Islet of Langerhans (tissue), 1 donor: ENCODE measurements at regions not wholly inside any gene's neighbourhood (a gene's known extent, or its start where the extent isn't known, plus 50 kb on each side); places are given as distances from the start of the nearest gene placed in this dataset.

Source experiments
- FAIRE-seq: peaks from one replicate; lab custom pipeline; 2011; peaks lifted over from hg19 to GRCh38; lab: Jason Lieb, UNC

DNA sequence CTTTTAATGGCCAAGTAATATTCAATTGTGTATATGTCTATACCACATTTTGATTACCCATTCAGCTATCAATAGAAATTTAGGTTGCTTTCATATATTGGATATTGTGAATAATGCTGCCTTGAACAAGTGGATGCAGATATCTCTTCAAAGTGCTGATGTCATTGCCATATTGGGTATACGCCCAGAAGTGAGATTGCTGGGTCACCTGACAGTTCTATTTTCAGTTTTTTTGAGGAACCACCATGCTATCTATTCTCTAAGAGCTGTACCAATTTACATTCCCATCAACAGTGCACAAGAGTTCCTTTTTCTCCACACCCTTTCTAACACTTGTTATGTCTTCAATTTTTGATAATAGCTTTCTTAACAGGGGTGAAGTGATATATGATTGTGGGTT is 306.9 kb downstream of the ZNF516 start:
- FAIRE-seq = no peak

DNA sequence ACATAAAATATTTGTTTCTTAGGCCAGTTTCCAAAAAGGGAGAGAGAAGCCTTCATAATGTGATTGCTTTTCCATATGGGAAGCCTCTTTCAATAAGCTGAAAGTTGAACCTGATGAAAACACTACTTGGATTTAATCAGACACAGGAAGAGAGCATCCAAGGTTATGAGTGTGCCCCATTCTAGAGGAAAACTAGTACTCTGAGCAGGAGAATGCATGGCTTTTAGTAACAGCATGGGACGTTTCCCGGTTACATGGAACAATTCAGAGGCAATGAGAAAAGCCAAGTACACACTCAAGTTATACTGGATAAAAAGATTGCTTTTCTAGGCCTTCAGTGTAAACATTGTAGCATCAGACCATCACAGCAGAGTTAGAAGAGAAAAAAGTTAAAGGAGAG is 315.8 kb downstream of the ZNF516 start:
- no peak for FAIRE-seq

- FAIRE-seq = no peak
Observed at GRCh38 chr18:76177160-76177559, 317.9 kb downstream of the ZNF516 start.

DNA sequence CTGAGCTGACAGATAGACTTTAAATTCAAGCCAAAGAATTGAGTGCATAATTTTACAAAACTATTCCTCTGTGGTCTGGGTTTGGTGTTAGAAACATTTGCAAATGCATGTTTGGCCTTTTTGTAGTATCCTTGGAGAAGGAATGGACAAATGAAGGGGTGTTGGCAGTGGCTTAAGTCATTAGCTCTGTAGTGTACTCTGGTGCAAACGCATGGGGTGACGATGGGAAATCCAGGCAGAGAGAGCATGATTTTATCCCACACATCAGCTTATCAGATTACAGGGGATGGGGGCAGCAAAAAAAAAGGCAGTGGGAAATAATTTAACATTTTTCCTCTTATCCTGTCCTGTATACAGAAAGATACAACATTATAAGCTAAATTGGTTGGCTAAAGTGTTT is 320.6 kb downstream of the ZNF516 start:
- FAIRE-seq = no peak

GRCh38 chr18:76169733-76170132 is 325.3 kb downstream of the ZNF516 start:
- FAIRE-seq = no peak

DNA sequence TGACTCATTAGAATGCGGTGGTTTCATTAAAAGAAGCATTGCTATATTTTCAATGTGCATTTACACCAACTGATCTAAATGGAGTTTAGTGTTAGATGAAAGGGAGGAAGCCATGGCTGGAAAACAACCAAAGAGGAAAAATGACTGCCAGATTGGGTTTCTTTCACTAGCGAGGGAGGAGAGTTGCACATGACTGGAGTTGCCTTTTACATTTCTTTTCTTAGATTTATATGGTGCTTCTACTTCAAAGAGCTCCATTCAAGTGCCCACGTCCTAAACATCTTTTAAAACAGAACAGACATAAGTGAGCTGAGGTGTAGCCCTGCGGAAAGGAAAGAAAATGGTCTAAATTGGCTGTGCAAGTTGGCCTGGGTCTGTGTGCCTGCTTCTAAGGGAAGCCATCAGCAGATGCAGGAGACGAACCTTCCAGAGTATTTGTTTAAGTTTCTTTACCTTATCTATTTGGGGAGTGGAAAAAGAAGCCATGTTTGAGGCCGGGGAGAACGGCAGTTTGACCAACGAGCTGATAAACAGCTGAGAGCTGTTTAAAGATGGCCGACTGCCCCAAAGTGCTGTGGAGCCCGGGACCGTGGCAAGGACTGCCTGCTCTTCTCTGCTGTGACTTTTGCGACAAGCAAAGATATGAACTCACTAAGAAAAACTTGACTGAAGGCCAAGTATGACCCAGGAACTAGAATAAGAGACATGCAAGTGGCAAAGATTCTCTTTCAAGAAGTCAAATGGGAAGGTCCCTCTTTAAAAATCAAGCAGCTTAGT is 327.0 kb downstream of the ZNF516 start:
- no peak for FAIRE-seq

GRCh38 chr18:76167410-76167809 is 327.6 kb downstream of the ZNF516 start:
- no peak for FAIRE-seq

DNA sequence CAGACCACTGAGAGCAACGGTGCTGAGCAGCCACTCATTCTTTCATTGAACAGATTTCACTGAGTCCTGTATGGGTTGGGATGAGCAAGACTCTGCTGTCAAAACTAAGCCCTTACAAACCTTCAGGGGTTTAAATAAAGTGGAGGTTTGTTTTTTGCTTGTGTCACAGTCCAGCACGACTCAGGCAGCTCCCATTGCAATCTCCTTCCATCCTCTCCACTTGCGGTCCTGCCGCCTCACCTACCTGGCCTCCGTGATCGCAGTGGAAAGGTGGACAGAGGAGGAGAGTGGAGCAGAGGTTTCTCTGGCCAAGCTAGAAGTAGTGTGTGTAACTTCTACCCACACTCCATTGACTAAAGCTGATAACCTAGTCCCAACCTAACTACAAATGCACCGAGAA is 332.2 kb downstream of the ZNF516 start:
- no peak for FAIRE-seq

DNA sequence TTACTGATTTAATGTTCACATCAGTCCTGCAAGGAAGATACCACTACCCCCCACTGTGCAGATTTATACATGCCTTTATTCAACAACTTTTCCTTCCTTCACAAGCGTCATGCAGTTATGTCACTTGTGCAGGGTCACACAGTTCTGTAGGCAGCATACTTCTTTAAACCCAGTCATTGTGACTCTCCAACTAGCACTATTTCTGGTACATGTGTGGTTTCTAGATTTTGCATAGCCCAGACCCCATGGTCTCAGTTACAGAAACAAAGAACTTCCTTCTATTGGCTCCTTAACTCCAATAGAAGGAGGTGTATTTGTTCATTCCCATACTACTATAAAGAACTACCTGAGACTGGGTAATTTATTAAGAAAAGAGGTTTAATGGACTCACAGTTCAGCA is 333.1 kb downstream of the ZNF516 start:
- FAIRE-seq = no peak

GRCh38 chr18:76153691-76154090 is 341.4 kb downstream of the ZNF516 start:
- FAIRE-seq = no peak

GRCh38 chr18:76149734-76150133 is 345.3 kb downstream of the ZNF516 start:
- FAIRE-seq = no peak

DNA sequence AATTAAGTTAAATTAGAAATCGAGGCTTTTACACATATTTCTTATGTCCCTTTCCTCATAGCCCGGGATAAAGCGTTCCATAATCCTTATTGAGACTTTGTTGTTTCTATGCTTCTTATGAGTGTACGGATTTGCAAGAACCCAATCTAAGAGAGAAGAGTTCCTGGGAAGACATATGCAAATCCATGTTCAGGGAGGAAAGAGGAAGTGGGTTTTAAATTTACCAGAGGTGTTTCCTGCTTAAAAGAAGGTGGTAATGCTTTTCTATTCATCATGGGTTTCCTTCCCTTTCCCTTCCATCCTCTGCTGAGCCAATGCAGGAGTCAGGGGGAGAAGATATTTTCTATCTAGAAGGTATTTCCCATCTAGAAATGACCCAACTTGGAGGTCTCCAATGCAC is 345.8 kb downstream of the ZNF516 start:
- FAIRE-seq = no peak

GRCh38 chr18:76145521-76146376 is 349.3 kb downstream of the ZNF516 start:
- no peak for FAIRE-seq

GRCh38 chr18:76144844-76145243 is 350.2 kb downstream of the ZNF516 start:
- no peak for FAIRE-seq

DNA sequence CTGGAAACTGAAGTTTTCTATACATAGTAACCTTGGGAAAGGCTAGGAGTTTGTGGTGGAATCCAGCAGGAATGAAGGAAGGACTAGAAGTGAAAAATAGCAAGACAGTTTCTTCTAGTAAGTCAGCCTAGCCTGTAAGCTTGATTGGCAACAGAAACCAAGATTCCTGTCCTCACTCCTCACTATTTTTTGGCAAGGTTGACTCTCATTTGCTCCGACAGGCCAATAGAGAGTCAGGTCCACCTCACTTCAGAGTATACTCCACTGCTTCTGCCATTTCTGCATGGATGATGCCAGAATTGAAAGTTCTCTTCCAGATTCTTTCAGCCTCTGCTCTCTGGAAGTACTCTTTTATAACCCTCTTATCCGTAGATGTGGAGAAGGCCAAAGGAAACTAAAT is 352.4 kb downstream of the ZNF516 start:
- no peak for FAIRE-seq

DNA sequence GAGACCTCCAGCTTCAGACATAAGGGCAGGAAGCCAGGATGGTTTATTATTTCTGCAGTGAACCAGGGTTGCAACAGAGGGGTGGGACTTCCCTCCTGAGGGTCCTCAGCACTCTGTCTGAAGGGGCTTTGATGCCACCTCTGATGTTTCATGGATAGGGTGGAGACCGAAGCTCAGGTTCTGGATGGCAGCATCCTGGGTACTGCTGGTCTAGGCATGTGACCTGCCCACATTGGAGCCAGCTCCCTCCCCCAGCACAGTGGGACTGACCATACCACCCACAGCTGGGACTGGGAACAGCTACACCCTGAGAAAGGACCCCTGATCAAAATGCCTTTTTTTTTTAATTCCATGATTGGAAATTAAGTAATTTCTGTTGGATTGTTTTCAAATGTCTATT is 355.2 kb downstream of the ZNF516 start:
- FAIRE-seq = no peak

DNA sequence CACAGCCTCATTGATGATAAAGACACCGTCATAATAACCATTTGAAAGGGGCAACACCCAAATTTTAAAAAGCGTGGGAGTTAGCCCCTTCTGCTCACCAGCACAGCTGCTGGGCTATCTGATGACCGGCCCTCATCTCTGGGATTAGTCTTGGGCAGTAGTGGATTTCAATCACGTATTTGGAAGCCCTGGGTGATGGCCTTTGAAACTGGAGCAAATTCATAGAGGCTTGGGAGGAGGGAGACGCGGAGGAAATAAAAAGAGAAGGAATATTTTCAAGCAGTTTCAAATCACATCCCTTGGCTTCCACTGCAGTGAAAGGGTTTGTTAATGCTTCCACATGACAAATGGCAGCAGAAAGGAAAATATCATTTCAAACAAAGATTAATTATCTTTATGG is 357.8 kb downstream of the ZNF516 start:
- FAIRE-seq = no peak

- no peak for FAIRE-seq
Observed at GRCh38 chr18:76136701-76137100, 358.3 kb downstream of the ZNF516 start.

DNA sequence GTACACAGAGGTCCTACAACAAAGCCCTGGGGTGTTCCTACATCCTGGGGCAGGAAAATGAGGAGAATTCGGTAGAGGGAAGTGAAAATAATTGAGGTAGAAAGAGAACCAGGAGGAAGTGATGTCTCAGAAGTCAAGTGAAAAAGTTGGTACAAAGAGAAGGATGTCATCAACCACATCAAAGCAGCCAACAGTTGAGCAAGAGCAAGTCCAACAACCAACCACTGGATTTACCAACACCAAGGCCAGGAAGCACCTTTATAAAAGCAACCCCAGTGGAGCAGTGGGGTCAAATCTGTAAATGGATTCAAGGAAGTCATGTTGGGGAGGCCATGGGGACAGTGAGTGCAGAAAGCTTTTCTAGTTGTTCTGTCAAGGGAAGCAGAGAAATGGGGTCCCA is 360.4 kb downstream of the ZNF516 start:
- no peak for FAIRE-seq

GRCh38 chr18:76133873-76134272 is 361.2 kb downstream of the ZNF516 start:
- no peak for FAIRE-seq

GRCh38 chr18:76131738-76132137 is 363.3 kb downstream of the ZNF516 start:
- FAIRE-seq = no peak

- FAIRE-seq = no peak
Observed at GRCh38 chr18:76130845-76131244, 364.2 kb downstream of the ZNF516 start.

- no peak for FAIRE-seq
Observed at GRCh38 chr18:76126327-76126726, 368.7 kb downstream of the ZNF516 start.

- no peak for FAIRE-seq
Observed at GRCh38 chr18:76121011-76121410, 374.0 kb downstream of the ZNF516 start.
